HG02571 (cell line): ENCODE measurements at regions not wholly inside any gene's neighbourhood (a gene's known extent, or its start where the extent isn't known, plus 50 kb on each side); places are given as distances from the start of the nearest gene placed in this dataset.
"Not testable (repeated sequence)": the region's sequence is repeated elsewhere in the genome, so short reads cannot be mapped to it uniquely, and the experiment has no call there.

Source experiments
- ATAC-seq: cut with Tn5 transposase; IDR thresholded peaks from one replicate; pipeline ENCODE4 v1.9.1; 2021; ENCODE audit warnings: mild to moderate bottlenecking, moderate library complexity; ENCODE audit not compliant: unreplicated experiment

DNA sequence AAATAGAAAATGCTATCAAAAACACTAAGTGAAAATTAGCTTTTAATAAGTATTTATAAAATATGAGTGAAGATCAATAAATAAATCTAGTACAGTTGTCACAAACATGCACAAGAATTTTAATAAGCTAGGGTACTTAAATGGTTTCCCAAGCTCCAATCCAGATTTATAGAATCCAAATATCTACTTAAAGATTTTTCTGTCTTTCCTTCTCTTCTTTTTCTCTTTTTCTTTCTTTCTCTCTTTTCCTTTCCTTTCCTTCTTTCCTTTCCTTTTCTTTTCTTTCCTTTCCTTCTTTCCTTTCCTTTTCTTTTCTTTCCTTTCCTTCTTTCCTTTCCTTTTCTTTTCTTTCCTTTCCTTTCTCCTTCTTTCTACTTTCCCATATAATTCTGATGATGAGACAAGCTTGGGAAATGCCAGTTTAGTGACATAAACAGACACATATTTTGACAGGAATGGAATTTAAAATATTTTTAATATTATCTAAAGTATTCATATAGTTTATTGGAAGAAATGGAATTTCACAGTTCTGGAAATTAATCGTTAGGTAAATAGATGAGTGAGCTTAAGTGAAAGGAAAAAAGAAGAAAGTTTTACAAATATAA lies 832.8 kb downstream of the NR2F1-AS1 start:
- ATAC-seq, result no peak

DNA sequence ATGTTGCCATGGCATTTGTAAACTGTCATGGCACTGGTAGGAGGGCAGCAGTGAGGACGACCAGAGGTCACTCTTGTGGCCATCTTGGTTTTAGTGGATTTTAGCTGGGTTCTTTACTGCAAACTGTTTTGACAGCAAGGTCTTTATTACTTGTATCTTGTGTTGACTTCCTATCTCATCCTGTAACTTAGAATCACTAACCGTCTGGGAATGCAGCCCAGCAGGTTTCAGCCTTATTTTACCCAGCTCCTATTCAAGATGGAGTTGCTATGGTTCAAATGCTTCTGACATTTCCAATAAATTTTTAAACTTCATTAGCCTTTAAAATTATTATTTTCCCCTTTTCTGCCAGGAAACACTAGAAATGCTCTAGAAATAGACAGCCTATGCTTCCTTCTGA lies 839.1 kb downstream of the NR2F1-AS1 start:
- ATAC-seq, result no peak

DNA sequence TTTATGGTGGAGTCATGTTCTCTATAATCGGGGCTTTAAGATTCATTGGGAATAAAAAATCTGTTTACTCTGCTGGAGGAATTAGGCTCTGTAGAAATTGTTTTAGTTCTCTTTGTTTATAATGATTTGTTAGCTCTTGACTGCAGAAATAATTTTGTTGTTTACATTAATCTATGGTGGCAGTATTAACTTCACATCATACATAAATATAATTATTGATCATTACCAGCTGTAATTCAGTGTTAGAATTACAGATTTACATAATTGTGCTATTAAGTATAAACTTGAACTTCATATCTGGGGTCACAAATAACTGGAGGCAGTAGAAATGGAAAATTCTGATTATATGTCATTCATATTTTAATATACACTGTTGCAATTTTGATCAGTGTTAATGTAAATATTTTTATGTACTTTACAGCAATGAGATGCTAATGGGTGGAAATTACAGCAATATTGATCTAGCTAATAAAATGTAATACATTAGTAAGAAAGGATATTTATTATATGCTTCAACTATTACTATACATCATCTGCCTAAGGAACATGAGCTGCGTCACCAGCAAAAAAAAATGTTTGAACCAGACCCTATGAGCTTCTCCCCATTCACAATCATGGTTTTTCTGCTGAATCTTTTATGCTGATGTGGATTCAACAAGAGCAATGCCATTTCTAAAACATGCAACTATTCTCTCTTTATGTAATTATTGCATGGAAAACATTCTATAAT lies 846.6 kb downstream of the NR2F1-AS1 start:
- no peak for ATAC-seq

DNA sequence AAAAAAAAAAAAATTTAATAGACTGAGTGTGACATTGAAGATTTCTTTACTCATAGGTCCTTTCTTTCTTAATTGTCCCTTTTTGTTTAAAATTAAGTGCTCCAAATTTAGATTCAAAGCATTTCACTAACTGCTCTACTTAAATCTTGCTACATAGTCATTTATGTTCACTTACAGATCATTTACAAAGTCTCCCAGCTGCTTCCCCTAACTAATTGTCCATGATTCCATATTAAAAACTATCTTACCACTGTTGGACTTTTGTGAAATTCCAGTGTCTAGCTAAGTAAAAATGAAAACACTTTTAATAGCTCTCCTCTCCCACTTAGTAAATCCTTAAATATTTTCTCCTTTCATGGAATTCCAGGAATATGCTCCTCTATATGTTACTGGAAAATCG lies 850.5 kb downstream of the NR2F1-AS1 start:
- ATAC-seq, result no peak

DNA sequence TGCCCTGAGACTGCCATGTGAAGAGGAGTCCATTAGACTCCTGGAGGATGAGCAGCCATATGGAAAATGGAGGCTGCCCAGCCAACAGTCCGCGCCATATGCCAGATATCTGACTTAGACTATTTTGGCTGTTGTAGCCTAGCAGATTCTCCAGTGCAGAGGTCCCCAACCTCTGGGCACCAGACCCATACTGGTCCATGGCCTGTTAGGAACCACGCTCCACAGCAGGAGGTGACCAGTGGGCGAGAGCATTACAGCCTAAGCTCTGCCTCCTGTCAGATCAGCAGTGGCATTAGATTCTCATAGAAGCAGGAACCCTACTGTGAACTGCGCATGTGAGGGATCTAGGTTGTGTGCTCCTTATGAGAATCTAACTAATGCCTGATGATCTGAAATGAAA lies 851.9 kb downstream of the NR2F1-AS1 start:
- no peak for ATAC-seq

DNA sequence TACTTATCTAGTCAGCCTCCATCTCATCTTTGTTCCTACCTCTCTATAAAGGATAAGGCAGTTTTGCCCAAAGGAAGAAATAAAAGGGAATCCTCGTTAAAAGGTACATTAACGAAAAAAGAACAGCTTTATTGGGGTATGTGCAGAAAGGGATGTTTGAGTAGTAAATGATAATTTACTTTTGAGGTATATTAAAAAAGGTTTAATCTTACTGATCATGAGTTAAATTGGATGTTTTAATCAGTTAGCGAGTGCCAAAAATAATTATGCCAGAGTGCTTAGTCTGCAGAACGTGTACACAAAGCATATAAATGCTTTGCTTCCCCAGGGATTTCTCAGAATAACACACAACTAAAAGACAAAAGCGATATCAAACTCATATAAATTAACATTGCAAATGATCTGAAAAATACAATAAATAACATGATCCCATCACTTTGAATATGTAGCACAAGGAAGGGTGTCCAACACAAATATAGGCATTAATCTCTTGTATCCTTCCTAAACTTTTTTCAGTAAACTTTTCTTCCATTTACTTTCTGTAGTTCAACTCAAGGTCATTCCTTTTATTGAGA lies 865.0 kb downstream of the NR2F1-AS1 start:
- no peak for ATAC-seq

DNA sequence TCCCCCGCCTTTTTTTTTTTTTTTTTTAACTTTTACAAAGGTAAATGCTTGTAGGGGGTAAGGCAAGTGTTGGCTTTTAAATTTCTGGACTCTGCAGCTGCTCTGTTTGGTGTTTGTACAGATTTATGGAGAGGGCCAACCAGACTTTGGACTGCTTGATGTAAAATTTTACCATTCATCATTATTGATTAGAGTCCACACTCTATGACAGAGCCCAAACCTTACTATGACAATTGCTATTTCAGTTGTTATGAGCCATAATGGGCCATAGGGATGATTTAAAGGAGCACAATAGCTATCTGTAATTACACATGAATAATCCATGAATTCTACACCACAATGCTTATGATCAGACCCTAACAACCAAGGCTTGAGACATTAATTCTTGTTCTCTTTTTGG lies 867.2 kb downstream of the NR2F1-AS1 start:
- ATAC-seq, result no peak

DNA sequence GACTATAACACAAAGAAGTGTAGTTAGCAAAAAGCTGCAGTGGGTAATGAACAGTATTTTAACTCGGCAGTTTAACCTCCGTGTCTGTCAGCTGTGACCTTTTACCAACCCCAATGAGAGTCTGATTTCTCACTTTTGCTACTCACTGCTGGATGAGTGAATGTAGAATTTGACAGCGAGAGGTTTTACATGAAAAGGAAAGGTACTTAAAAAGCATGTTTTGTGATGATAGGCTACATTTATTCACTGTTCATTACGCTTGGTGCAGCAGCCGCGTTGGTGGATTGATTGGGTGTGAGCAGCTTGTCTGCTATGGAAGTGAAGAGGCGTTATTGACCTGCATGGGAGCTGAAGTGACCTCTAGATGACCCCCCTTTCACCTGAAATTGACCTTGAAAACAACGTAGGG lies 867.7 kb downstream of the NR2F1-AS1 start:
- no peak for ATAC-seq

DNA sequence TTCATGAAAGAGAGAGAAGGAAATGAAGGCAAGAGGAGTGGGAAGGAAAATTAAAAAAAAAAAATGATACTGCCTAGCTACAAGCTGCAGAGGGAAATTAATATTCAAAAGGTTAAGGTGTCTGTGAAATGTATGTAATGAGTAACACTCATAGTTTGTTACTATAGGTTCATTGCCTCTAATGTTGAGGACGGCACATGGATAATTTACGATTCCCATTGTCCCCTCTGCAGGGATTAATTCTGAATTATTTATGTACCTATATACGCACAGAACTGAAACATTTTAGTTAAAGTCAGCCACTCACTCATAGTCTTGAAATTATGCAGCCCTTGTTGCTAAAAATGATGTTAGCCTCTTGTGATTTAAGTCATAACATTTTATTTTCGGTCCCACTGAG lies 869.1 kb downstream of the NR2F1-AS1 start:
- ATAC-seq, result no peak

DNA sequence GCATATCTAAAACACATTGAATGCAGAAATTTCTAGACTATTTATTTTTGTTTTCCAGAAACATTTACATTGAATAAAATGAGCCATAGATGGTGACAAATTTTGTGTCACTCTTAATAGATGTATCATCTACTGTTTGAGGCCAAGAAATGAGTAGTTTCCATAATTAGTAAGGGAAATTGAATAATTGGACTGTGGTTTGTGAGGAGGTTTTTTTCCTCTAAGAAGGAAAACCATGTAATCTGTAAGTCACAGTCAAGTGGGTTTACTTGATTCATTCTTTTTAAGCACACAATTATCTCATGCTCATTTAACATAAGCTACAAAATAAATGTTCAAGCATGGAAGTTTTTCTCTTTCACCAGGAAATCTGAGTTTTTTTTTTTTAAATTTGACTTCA lies 876.4 kb downstream of the NR2F1-AS1 start:
- no peak for ATAC-seq

DNA sequence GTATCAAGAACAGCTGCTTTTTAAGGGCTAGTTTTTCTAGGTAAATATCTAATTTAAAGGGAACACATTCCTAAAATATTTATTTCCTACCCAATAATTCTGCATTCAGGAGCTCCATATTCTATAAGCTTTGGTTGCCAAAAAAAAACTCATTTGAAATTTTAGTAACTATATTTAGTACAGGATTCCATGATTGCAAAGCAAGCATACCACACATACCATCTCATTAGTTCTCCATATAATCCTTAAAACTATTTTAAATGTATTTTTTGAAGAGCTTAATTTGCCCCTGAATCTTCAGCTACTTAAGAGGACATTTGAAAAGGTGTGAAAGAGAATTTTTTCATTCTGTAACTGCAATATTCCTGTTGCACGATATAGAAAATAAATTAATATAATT lies 877.0 kb downstream of the NR2F1-AS1 start:
- no peak for ATAC-seq

DNA sequence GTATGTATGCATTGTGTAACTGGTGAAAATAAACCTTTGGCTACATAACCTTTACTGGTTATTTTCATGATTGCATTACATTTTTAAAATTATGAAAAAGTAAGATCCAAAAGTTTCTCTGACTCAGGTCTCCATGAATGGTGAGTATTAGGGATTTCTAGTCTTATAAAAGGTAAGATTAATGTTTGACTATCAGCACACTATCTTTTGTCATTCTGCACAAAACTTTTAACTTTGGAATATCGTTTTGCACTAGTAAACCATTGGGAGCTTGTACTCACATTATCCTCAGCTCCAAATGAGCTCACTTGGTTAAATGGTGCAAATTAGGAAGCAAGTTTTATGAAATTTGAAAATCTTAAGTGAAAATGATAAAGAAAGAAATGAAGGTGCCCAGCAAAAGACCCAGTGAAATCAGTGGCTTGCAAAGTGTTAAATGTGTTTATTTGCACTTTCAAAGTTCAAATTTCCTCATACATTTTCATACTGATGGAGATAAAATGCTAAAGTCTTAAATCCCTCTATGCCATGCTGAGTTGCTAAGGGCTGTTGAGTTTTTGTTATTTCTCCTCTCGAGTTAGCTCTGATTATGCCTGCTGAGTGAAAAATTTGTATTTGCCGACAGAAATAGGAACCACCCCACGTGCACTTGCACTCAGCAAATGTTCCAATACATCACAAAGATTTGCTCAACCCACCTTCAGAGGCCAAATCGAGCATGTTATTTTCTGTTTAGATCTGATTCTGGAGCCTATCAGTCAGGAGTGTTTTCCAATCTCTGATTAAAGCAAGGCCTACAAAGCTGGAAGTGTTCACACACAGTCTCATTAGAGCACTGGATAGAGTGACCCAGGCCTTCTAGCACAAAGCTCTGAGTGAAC lies 885.7 kb downstream of the NR2F1-AS1 start:
- ATAC-seq, result no peak

DNA sequence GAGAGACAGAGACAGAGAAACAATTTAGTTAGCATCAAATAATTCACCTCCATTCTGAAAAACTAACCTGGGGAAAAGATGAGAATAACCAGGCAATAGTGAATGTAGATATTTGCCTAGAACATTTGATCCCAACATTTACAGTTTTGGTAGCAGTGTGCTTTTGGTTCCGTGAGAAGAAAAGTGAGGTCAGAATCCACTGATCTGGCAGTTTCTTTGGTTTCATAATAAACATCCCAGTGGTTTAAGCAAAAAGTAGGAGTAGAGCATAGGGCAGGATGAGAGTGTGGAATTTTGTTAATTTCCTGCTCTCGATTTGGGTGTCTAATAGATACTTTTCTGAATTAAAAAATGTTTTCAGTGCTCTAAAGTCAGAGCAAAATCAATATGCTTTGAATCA lies 887.0 kb downstream of the NR2F1-AS1 start:
- ATAC-seq, result no peak

DNA sequence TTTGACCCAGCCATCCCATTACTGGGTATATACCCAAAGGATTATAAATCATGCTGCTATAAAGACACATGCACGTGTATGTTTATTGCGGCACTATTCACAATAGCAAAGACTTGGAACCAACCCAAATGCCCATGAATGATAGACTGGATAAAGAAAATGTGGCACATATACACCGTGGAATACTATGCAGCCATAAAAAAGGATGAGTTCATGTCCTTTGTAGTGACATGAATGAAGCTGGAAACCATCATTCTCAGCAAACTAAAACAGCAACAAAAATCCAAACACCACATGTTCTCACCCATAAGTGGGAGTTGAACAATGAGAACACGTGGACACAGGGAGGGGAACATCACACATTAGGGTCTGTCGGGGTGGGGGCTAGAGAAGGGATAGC lies 889.1 kb downstream of the NR2F1-AS1 start:
- not testable (repeated sequence) for ATAC-seq

DNA sequence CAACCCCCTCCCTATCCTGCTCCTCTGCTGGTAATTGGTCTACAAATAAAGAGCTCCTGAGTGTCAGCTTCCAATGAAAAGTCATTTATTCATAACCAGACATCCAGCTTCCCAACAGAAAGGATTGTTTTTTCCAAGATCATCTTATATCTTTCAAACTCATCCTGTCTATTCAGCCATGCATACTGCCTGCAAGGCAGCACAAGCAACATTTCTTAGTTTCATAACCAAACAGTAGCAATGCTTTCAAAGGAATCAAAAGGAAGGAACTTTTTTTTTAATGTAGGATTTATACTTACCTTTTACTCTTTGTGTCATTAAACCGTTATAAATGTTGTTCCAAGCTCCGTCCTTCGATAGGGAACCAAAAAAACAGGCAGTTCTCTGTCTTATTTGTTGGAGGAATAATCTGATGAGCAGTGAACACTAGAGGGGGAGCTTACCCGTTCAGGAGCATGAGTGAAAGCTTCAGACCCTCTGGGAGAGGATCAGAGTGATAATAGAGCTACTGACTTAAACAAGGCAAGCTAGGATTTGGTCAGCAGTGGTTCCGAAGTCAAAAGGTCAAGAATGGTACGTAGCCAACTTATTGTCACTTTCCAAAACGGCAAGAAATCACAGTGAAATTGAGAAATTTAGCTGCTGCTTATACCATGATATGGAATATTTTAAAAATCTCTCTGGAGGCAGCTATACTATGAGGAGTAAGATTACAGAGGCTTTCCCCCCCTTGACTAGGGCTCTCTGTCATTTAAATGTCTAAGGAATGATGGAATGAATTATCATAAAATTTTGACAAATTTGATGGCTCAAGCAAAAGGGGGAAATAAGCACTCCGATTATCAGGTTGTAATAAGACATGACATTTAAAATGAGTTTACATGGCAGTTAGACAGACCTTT lies 892.9 kb downstream of the NR2F1-AS1 start:
- no peak for ATAC-seq

DNA sequence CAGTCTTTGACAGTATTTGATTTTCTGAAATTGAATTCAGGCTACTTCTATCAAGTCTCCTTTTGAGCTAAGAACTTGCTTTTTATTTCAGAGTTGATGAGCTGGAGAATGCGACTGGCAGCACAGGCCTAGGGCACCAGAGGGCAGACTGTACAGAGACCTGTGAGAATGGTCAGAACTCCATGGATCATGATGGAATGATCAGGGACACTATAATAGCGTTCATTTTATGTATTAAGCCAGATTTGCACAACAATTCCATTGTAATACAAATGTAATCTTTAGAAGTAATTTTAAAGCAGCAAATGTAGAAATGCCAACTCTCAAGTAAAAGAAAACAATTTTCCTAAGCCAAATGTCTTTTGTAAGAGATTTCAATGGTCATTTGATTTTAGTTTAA lies 902.4 kb downstream of the NR2F1-AS1 start:
- ATAC-seq, result no peak

DNA sequence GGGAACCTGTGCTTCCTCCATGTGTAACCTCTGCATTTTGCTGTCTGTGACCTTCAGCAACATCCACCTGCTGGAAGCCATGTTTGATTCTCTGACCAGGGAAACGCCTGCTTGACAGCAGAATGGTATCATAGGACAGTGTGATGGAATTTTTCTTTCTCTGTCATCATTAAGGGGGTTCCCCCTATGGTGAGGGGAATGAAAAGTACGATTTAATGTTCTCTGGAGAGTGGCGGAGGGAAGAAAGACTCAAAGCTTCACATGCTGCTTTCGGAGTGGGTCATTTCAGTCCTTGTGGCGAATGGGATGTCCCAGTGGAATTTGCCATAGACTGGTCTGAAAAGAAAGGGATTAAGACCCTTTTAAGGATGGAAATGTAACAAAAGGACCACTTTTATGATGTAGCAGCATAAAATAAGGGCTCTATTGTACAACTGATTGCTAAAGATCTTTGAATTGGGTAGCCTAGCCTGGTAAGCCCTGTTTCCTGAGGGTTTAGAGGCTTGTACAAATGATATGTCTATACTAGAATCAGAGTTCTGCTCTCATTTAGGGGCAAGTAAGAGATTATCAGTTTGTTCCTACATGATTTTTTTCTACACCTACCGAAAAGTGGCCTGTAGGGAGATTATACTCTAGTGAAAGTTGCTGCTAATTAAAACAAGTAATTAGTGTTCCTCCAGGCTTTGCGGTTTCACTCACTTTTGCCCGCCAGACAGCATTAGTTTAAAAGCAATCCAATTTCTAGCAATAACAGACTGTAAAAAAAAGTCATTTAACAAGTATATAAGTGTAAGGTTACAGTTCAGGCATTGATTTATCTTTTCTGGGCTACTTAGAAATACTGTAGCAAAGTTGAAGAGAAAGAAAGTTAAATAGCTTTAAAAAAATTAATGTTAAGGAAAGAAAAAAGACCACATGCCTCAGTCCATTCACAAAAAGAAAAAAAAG lies 904.5 kb downstream of the NR2F1-AS1 start:
- no peak for ATAC-seq

DNA sequence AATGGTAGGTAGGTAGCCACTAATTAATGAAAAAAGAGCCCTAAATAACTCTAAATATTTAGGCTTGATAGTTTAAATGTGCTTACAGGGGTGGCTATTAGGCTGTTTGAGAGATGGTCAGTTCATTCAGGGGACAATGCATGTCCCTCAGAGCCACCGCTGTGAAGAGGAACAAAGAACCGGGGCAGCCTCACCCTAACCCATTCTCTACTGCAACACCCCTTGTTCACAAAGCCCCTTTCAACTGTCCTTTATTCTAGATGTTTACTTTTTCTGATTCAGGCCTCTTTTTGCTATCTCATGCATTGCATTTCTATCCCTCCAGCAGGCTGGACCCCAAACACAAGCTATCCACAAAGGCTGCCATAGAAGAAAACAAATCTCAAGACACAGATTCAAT lies 906.7 kb downstream of the NR2F1-AS1 start:
- ATAC-seq, result no peak

DNA sequence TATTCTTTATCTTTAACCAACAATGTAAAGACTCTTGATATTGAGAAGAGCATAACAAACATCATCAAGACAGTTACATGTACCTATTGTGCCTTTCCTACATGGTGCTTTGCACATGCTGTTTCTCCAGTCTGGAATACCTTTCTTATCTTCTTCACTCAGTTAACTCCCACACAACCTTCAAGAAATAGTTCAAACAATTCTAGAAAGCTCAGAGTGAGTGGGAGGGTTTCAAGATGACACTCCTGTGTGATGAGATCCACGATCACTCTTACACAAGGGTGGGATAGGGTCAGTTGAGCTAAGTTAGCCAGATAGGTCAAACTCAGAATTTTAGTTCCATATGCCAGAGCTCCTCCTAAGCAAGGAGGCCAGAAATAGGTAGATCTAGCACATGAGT lies 915.5 kb downstream of the NR2F1-AS1 start:
- no peak for ATAC-seq
